ENCODE measurements at regions not wholly inside any gene's neighbourhood (a gene's known extent, or its start where the extent isn't known, plus 50 kb on each side); places are given as distances from the start of the nearest gene placed in this dataset.

- TF ChIP-seq, protein P1, sequence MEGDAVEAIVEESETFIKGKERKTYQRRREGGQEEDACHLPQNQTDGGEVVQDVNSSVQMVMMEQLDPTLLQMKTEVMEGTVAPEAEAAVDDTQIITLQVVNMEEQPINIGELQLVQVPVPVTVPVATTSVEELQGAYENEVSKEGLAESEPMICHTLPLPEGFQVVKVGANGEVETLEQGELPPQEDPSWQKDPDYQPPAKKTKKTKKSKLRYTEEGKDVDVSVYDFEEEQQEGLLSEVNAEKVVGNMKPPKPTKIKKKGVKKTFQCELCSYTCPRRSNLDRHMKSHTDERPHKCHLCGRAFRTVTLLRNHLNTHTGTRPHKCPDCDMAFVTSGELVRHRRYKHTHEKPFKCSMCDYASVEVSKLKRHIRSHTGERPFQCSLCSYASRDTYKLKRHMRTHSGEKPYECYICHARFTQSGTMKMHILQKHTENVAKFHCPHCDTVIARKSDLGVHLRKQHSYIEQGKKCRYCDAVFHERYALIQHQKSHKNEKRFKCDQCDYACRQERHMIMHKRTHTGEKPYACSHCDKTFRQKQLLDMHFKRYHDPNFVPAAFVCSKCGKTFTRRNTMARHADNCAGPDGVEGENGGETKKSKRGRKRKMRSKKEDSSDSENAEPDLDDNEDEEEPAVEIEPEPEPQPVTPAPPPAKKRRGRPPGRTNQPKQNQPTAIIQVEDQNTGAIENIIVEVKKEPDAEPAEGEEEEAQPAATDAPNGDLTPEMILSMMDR (IDR thresholded peaks at IDR 0.05): no peak
- no peak for TF ChIP-seq POLR2A (IDR thresholded peaks at IDR 0.05)
Measured at GRCh38 chr9:126219648-126220063, 107.0 kb upstream of the MVB12B start.
